HUES6 (cell line): ENCODE measurements at regions not wholly inside any gene's neighbourhood (a gene's known extent, or its start where the extent isn't known, plus 50 kb on each side); places are given as distances from the start of the nearest gene placed in this dataset.

ENCODE experiments used
- H3K27ac ChIP-seq: 2 replicates; pipeline ENCODE4 v1.7.0; 2013; ENCODE audit warnings: low read depth, mild to moderate bottlenecking, low read length, inconsistent platforms
- H3K27me3 ChIP-seq: 2 replicates; pipeline ENCODE4 v1.6.1; 2013; ENCODE audit warnings: low read length; ENCODE audit not compliant: control insufficient read depth, insufficient read depth
- H3K36me3 ChIP-seq: 2 replicates; pipeline ENCODE4 v1.6.1; 2013; ENCODE audit warnings: low read length; ENCODE audit not compliant: control insufficient read depth, insufficient read depth
- H3K4me1 ChIP-seq: 2 replicates; pipeline ENCODE4 v1.6.1; 2013; ENCODE audit warnings: low read length; ENCODE audit not compliant: control insufficient read depth, insufficient read depth
- H3K4me3 ChIP-seq: 2 replicates; pipeline ENCODE4 v1.5.1; 2013; ENCODE audit warnings: low read depth, low read length
- H3K9ac ChIP-seq: one replicate; pipeline ENCODE4 v1.6.1; 2013; ENCODE audit warnings: mild to moderate bottlenecking, low read length
- H3K9me3 ChIP-seq: 2 replicates; pipeline ENCODE4 v1.6.1; 2013; ENCODE audit warnings: low read depth, low read length; ENCODE audit not compliant: control insufficient read depth, insufficient read depth

DNA sequence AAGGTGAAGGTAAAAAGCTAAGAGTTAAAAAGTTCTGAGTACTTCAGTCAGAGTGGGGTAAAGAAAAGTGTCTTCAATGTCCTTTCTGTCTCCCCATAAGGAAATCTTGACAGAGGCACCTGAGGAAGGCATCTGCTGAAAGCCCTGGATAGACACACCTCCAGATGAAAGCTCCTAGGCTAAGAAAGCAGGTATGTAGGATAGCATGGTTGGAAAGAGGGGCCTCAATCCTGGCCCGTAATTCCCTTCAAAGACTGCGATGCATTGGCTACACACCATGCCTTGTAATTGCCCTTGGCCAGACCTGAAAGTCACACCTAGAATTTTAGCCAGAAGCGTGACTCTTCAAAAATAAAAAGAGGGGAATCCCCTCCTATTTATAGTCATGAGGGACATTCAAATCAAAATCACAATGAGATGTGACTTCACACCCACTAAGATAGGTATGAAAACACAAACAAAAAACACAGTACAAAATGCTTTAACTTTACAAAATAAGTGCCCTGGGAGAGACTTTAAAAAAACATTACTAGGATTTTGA lies 809.7 kb downstream of the IPMK start:
- H3K27ac ChIP-seq: no peak overlapping the region
- no peak overlapping the region for H3K4me3 ChIP-seq
- no peaks in the 10 kb centered on the region for H3K27me3 ChIP-seq
- H3K9me3 ChIP-seq: no peaks in the 10 kb centered on the region
- no peak overlapping the region for H3K9ac ChIP-seq
- H3K4me1 ChIP-seq: peaks cover 4% of the 10 kb centered on the region; the same call in 1 of the 2 replicates
- no peaks in the 10 kb centered on the region for H3K36me3 ChIP-seq

- H3K9me3 ChIP-seq: no peaks in the 10 kb centered on the region
- H3K4me1 ChIP-seq: no peaks in the 10 kb centered on the region
- no peaks in the 10 kb centered on the region for H3K27me3 ChIP-seq
- H3K27ac ChIP-seq: no peak overlapping the region
- no peaks in the 10 kb centered on the region for H3K36me3 ChIP-seq
- no peak overlapping the region for H3K4me3 ChIP-seq
- H3K9ac ChIP-seq: no peak overlapping the region
Observed at GRCh38 chr10:57430376-57430775, 837.3 kb downstream of the IPMK start.

GRCh38 chr10:57420881-57421280 lies 846.8 kb downstream of the IPMK start:
- Histone ChIP-seq H3K27ac (no peak overlapping the region), H3K36me3 (no peaks in the 10 kb centered on the region), H3K4me3 (no peak overlapping the region), H3K4me1 (no peaks in the 10 kb centered on the region), H3K9me3 (no peaks in the 10 kb centered on the region), H3K27me3 (no peaks in the 10 kb centered on the region), H3K9ac (no peak overlapping the region)

DNA sequence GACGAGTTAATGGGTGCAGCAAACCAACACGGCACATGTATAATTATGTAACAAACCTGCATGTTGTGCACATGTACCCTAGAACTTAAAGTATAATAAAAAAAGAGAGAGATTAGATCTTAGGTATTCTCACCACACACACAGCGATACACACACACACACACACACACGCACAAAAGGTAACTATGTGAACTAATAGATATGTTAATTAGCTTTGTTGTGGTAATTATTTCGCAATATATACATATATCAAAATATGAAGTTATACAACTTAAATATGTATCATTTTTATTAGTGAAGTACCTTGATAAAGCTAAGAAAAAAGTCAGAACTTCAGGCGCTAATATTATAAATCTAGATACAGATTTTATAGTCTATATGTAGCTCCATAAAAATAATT lies 849.2 kb downstream of the IPMK start:
- Histone ChIP-seq H3K9ac (no peak overlapping the region), H3K4me1 (no peaks in the 10 kb centered on the region), H3K36me3 (no peaks in the 10 kb centered on the region), H3K4me3 (no peak overlapping the region), H3K27ac (no peak overlapping the region), H3K9me3 (0 out of 2 replicates have a peak, but pooled peaks cover 3% of the 10 kb centered on the region), H3K27me3 (no peaks in the 10 kb centered on the region)

- Histone ChIP-seq H3K4me1 (peaks cover 4% of the 10 kb centered on the region; the same call in 1 of the 2 replicates), H3K36me3 (no peaks in the 10 kb centered on the region), H3K4me3 (no peak overlapping the region), H3K27me3 (no peaks in the 10 kb centered on the region), H3K27ac (no peak overlapping the region), H3K9me3 (no peaks in the 10 kb centered on the region), H3K9ac (no peak overlapping the region)
Observed at GRCh38 chr10:57395923-57396322, 871.8 kb downstream of the IPMK start.

DNA sequence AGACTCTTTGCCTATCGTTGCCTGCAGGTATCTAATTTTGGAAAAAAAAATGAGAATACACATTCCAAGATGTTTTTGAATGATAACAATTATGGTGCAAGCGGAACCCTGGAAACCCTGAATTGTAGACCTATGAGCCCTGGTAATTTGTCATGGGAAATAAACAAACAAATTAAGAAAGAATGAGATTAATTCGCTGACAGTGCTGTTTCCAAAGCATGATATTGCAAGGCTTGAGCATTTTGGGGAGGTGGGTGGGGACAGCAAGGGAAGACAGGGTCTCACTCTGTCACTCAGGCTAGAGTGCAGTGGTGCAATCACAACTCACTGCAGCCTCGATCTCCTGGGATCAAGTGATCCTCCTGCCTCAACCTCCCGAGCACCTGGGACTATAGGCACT lies 900.3 kb downstream of the IPMK start:
- no peak overlapping the region for H3K4me3 ChIP-seq
- no peaks in the 10 kb centered on the region for H3K36me3 ChIP-seq
- no peaks in the 10 kb centered on the region for H3K9me3 ChIP-seq
- H3K4me1 ChIP-seq: no peaks in the 10 kb centered on the region
- H3K27ac ChIP-seq: no peak overlapping the region
- H3K27me3 ChIP-seq: no peaks in the 10 kb centered on the region
- H3K9ac ChIP-seq: no peak overlapping the region

- H3K27me3 ChIP-seq: no peaks in the 10 kb centered on the region
- no peak overlapping the region for H3K9ac ChIP-seq
- no peak overlapping the region for H3K27ac ChIP-seq
- no peaks in the 10 kb centered on the region for H3K4me1 ChIP-seq
- H3K9me3 ChIP-seq: no peaks in the 10 kb centered on the region
- H3K4me3 ChIP-seq: no peak overlapping the region
- H3K36me3 ChIP-seq: no peaks in the 10 kb centered on the region
Observed at GRCh38 chr10:57362811-57363210, 904.9 kb downstream of the IPMK start.

DNA sequence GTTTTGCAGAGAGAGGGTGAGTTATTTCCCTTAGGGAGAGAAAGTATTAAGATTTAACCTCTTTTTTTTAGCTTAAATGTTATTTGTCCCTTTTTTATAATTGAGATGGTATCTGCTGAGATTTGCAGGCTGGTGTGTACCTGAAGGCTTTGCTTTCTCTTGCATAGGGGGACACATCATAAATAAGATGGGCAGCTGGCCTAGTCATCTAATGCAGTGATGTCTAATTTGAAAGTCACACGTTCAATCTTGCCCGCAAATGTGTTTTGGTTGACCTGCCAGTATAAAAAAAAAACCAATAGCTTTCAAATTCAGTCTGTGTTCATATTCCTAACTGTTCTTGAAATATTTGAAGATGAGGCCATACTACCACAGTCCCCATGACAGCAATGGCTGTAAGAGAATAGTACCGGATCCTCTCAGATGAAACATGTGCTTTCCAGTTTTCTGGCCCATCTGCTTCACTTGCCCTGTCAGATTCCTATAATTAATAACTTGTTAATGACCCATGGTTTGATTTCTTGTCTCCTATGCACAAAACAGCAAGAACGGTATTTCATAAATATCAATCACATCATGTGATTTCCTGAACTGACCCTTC lies 914.2 kb downstream of the IPMK start:
- H3K4me3 ChIP-seq: no peak overlapping the region
- H3K27ac ChIP-seq: no peak overlapping the region
- H3K36me3 ChIP-seq: no peaks in the 10 kb centered on the region
- H3K27me3 ChIP-seq: no peaks in the 10 kb centered on the region
- 0 out of 2 replicates have a peak, but pooled peaks cover 3% of the 10 kb centered on the region for H3K9me3 ChIP-seq
- no peak overlapping the region for H3K9ac ChIP-seq
- H3K4me1 ChIP-seq: no peaks in the 10 kb centered on the region

DNA sequence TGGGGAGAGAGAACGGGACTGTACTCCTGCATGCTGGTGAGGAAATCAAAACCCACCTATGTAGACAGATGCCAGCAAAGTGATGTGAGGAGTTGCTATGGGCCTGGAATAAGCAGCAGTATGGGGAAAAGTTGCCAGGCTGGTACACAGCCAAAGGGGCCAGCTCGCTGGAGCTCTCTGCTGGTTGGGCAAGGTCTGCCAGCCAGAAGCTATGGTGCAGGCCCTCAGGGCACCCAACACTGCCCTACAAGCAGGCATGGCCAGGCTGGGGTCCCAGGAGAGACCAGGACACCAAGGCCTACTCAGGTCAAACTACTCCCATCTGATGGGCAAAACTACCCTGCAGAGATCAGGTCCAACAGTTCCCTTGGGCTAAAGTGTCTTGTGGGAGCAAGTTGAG lies 916.6 kb downstream of the IPMK start:
- H3K4me3 ChIP-seq: no peak overlapping the region
- no peak overlapping the region for H3K27ac ChIP-seq
- H3K9me3 ChIP-seq: 0 out of 2 replicates have a peak, but pooled peaks cover 7% of the 10 kb centered on the region
- no peaks in the 10 kb centered on the region for H3K4me1 ChIP-seq
- H3K27me3 ChIP-seq: no peaks in the 10 kb centered on the region
- H3K36me3 ChIP-seq: no peaks in the 10 kb centered on the region
- no peak overlapping the region for H3K9ac ChIP-seq

DNA sequence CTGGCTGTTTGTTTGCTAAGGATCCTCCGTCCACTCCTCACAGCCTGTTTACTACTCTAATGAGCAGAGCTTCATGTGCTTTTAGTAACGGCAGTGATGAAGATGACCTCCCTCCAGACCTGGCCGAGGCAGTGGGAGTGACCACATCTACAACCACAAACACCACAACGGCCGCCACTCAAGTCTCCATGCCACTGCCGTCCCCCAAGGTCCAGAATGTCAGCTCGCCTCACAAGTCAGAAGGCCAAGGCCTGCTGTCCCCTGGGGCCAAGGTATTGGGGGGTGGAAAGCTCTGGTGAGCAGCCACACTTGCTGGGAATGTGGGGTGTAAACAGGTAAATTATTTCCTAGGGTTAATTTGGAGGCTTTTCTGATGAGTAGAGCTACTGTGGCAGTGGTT lies 926.4 kb downstream of the IPMK start:
- no peak overlapping the region for H3K4me3 ChIP-seq
- H3K9me3 ChIP-seq: peaks cover 44% of the 10 kb centered on the region
- H3K27me3 ChIP-seq: no peaks in the 10 kb centered on the region
- H3K9ac ChIP-seq: no peak overlapping the region
- H3K27ac ChIP-seq: no peak overlapping the region
- H3K36me3 ChIP-seq: no peaks in the 10 kb centered on the region
- no peaks in the 10 kb centered on the region for H3K4me1 ChIP-seq

DNA sequence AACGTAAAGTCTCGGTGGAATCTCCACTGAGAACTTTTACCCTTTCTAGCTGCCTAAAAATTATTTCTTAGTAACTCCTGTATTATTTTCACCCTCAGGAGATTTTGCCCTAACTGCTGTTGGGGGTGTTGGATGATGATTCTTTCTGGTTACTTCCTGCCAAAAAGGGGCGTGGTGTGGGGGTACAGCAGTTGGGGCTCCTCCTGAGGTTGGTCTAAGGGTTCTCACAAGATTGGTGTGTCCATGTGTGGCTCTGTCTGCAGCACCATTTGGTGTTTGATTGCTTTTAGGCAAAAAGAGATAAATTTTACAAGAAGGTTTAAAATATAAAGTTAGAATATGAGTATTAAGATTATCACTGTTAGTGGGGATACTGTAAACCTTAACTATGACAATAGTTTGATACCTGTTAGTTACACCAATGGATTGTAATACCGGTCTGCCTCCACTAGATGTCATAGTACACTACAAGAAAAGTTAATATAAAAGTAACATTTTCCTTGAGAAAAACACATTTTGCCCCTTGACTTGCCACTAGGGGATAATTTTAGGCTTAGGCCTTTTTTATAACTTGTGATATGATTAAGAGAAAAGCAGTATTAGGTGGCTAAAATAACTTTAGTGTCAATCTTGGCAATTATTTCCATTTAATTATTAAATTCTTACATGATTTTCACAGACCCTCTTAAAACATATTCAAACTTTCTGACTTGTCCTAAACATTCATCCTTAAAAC lies 928.7 kb downstream of the IPMK start:
- Histone ChIP-seq H3K4me3 (no peak overlapping the region), H3K9me3 (peaks cover 26% of the 10 kb centered on the region), H3K36me3 (no peaks in the 10 kb centered on the region), H3K4me1 (no peaks in the 10 kb centered on the region), H3K27me3 (no peaks in the 10 kb centered on the region), H3K27ac (no peak overlapping the region), H3K9ac (no peak overlapping the region)
